GM18873 (cell line): ENCODE measurements at regions not wholly inside any gene's neighbourhood (a gene's known extent, or its start where the extent isn't known, plus 50 kb on each side); places are given as distances from the start of the nearest gene placed in this dataset.
"Not testable (repeated sequence)": the region's sequence is repeated elsewhere in the genome, so short reads cannot be mapped to it uniquely, and the experiment has no call there.

Source experiments
- ATAC-seq: cut with Tn5 transposase; IDR thresholded peaks from one replicate; pipeline ENCODE4 v1.9.1; 2021; ENCODE audit warnings: mild to moderate bottlenecking, moderate library complexity, moderate number of reproducible peaks; ENCODE audit not compliant: unreplicated experiment, low FRiP score

- no peak for ATAC-seq
Observed at GRCh38 chr6:22150368-22151035, 146.3 kb downstream of the PRL start.

DNA sequence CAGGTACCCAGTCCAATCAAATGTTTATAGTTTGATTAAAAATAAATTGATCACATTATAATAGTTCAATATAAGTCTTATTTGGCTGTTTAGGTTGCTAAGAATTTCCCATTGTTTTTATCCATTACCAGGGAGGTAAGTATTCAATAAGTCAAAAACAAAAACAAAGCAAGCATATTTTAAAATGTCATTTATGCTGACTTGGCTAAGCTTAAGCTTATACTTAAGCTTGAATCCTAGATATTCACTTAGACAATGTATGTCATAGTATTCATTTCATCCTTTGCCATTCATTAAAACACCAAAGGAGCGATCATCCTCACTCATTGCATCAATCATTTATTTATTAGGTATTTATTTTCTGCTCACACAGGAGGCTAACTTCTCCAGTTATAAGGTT is 144.9 kb downstream of the PRL start:
- ATAC-seq, result no peak

DNA sequence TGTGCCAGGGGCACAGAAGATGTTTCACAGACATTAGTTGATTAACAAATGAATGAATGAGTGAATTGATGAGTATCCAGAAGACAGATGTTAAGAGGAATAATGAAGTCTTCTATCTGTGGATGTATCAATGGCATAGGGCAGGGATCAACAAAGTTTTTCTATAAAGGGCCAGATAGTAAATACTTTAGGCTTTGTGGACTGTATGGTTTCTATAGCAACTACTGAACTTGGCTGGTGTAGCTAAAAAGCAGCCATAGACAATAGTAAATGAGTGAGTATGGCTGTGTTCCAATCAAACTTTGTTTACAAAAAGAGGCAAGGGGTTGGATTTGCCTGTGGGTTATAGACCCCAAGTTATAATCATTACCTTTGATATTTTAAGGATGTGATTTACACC is 144.0 kb downstream of the PRL start:
- no peak for ATAC-seq

- no peak for ATAC-seq
Observed at GRCh38 chr6:22153384-22154158, 143.3 kb downstream of the PRL start.

DNA sequence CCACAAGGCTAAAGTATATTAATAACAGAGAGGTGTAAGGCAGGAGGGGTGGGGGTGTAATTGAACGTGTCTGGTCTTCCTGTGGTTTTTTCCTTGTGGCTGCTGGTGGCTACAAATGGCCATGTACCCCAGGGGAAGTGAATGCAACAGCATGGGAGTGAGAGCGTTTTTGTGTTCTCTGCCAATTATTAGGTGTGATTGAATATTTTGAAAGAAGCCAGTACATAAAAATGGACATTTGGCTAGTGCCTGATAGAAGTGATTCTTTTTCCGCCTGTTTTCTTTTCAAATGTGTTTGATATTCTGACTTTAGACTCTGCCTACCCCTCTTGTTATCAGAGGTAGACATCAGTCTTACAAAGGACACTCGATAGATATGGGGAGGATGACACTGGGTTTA is 141.3 kb downstream of the PRL start:
- no peak for ATAC-seq

DNA sequence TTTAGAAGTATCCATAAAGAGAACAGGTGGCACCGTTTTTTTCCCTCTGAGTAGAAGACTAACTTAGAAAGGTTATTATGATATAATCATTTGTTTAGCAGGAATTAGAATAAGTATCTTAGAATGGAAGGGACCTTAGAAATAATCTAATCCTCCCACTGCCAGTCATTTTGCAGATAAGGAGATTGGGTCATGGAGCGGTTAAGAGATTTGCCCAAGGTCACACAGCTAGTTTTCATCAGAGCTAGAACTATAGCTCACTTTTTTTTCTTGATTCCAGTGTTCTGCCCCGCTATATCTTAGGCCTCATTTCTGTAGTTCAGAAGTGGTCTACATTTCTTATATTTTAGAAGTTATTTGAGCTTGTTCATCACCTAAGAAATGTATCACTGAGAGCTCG is 139.6 kb downstream of the PRL start:
- ATAC-seq, result no peak

GRCh38 chr6:22164236-22164635 is 132.6 kb downstream of the PRL start:
- ATAC-seq, result no peak

GRCh38 chr6:22171006-22171405 is 125.8 kb downstream of the PRL start:
- ATAC-seq, result not testable (repeated sequence)

DNA sequence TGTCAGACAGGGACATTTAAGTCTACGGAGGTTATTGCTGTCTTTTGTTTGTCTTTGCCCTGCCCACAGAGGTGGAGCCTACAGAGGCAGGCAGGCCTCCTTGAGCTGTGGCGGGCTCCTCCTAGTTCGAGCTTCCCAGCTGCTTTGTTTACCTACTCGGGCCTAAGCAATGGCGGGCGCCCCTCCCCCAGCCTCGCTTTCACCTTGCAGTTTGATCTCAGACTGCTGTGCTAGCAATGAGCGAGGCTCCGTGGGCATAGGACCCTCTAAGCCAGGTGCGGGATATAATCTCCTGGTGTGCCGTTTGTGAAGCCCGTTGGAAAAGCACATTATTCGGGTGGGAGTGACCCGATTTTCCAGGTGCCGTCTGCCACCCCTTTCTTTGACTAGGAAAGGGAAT is 125.0 kb downstream of the PRL start:
- ATAC-seq, result not testable (repeated sequence)

- no peak for ATAC-seq
Observed at GRCh38 chr6:22173311-22173710, 123.5 kb downstream of the PRL start.

- not testable (repeated sequence) for ATAC-seq
Observed at GRCh38 chr6:22180250-22180649, 116.6 kb downstream of the PRL start.

GRCh38 chr6:22184371-22184770 is 112.5 kb downstream of the PRL start:
- no peak for ATAC-seq

DNA sequence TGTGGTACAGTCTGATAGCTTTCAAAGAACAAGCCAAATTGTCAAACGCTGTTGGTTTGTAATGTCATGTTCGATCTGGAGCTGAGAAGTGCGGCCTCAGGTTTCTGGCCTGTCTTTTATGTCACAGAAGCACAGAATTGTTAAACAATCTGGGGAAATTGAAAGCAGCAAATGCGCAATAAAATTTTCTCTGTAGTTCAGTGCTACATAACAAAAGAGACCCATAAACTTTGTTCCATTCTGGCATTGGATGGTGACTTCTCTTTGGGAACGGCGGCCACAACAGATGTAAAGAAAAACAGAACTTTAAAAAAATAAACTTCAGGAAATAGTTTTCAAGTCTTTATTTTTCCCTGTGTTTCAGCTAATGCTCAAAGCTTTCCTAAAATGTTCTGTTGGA is 106.9 kb downstream of the PRL start:
- ATAC-seq, result no peak

GRCh38 chr6:22194188-22194921 is 102.5 kb downstream of the PRL start:
- peak; percentile 50 for ATAC-seq

DNA sequence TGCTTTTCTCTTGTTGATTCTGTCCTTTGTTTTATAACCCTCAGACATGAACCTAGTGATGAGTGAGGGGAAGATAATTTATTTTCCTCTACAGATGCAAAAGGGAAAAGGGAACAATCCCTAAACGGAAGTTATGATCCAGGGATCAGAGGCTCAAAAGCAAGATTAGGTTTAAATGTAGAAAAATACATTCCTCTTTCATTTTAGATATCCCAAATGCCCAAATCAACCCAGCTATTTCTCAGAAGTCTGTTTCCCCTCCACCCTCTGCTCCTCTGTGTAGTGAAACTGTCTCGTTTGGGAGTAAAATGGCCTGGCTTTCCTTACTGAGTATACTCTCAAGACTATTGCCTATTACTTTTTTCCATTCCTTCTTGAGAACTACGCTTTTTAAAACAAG is 97.1 kb downstream of the PRL start:
- ATAC-seq, result no peak

DNA sequence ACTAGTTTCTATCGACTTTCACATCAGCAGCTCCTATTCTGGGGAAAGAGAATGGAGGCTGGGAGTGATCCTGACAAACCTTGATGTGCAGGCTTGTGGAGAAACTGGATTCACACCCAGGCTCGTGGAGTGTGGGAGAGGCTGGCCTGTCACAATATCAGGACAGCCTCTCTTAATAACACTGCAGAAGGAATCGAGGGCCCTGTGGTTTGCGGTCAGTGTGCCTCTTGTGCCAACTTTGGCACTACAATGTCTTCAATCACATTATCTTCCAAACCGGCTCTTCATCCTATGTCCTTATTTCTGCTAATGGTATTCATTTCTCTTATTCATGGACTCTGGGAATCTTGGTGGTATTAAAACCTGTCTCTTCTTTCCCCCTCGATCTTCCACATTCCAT is 92.7 kb downstream of the PRL start:
- no peak for ATAC-seq

GRCh38 chr6:22205266-22205665 is 91.6 kb downstream of the PRL start:
- no peak for ATAC-seq

DNA sequence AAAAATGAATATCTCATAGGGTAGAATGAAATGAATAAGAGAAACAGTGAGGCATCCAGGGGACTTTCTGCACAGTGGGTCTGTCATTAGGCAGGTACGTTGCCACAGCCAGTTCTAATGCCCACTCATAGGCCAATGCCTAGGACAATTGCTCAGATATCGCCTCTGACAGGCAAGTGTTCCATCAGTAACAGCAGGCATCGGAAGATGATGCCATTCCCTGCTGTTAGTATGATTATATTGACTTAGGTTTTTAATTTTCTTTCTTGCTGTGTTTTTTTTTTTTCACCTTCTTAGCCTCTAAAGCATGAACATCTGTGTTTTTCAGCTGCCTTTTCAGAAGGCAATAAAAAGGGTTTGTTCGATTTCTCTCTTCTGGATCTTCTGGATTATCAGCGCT is 90.7 kb downstream of the PRL start:
- no peak for ATAC-seq

GRCh38 chr6:22208026-22208425 is 88.8 kb downstream of the PRL start:
- ATAC-seq, result no peak

DNA sequence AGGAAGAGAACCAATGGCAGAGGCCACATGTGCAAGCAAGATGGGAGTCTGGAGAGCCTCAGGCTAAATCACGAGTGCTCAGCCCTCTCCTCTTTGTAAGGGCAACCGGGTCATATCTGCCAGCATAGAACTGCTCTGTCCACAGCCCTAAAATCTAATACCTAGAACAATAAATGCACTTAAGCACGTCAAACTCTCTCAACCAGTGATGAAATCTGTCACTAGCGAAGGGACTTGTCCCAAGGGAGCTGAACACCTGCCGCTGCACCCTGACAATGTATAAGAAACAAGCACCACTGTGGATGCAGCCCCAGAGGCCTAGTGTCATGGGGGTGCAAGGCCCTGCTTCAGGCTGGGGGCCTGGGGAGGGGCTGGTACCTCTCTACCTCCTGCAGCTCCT is 82.5 kb downstream of the PRL start:
- no peak for ATAC-seq

DNA sequence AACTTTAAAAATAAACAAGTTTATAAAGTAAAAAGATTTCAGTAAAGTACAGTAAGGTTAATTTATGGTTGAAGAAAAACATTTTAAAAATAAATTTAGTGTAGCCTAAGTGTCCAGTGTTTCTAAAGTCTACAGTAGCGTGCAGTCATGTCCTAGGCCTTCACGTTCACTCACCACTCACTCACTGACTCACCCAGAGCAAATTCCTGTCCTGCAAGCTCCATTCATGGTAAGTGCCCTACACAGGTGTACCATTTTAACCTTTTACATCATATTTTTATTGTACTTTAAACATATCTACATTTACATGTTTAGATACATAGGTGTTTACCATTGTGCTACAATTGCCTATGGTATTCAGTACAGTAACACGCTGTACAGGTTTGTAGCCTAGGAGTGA is 81.4 kb downstream of the PRL start:
- ATAC-seq, result not testable (repeated sequence)

GRCh38 chr6:22218410-22218809 is 78.4 kb downstream of the PRL start:
- ATAC-seq, result no peak
